Activated CD4-positive, alpha-beta T cell treated with anti-CD3 and anti-CD28 coated beads, Interleukin-2, amount 50 U/mL, for 16 hours (primary cell): ENCODE measurements at regions not wholly inside any gene's neighbourhood (a gene's known extent, or its start where the extent isn't known, plus 50 kb on each side); places are given as distances from the start of the nearest gene placed in this dataset.
A peak's percentile ranks its signal among the peaks of the same experiment; 100 is the strongest.
"Not testable (repeated sequence)": the region's sequence is repeated elsewhere in the genome, so short reads cannot be mapped to it uniquely, and the experiment has no call there.

Source experiments
- DNase-seq: peaks from one replicate; pipeline ENCODE4 v3.0.0-alpha.2; 2020

GRCh38 chr10:44267007-44267406 lies 117.9 kb downstream of the CXCL12 start:
- DNase-seq, result no peak

GRCh38 chr10:44264244-44264643 lies 120.7 kb downstream of the CXCL12 start:
- no peak for DNase-seq

- no peak for DNase-seq
Observed at GRCh38 chr10:44263771-44264170, 121.1 kb downstream of the CXCL12 start.

GRCh38 chr10:44262551-44263251 lies 122.2 kb downstream of the CXCL12 start:
- DNase-seq, result no peak

GRCh38 chr10:44261710-44262455 lies 123.0 kb downstream of the CXCL12 start:
- DNase-seq, result peak; percentile 13

- no peak for DNase-seq
Observed at GRCh38 chr10:44261296-44261695, 123.6 kb downstream of the CXCL12 start.

GRCh38 chr10:44260286-44260928 lies 124.5 kb downstream of the CXCL12 start:
- no peak for DNase-seq

GRCh38 chr10:44259090-44259874 lies 125.6 kb downstream of the CXCL12 start:
- DNase-seq, result no peak

- no peak for DNase-seq
Observed at GRCh38 chr10:44258460-44259089, 126.3 kb downstream of the CXCL12 start.

GRCh38 chr10:44258019-44258418 lies 126.9 kb downstream of the CXCL12 start:
- DNase-seq, result no peak

- no peak for DNase-seq
Observed at GRCh38 chr10:44253769-44254462, 131.0 kb downstream of the CXCL12 start.

GRCh38 chr10:44252631-44253030 lies 132.3 kb downstream of the CXCL12 start:
- not testable (repeated sequence) for DNase-seq

- not testable (repeated sequence) for DNase-seq
Observed at GRCh38 chr10:44249933-44250332, 135.0 kb downstream of the CXCL12 start.

- no peak for DNase-seq
Observed at GRCh38 chr10:44249490-44249889, 135.4 kb downstream of the CXCL12 start.

GRCh38 chr10:44246700-44247099 lies 138.2 kb downstream of the CXCL12 start:
- not testable (repeated sequence) for DNase-seq

GRCh38 chr10:44246287-44246686 lies 138.6 kb downstream of the CXCL12 start:
- DNase-seq, result not testable (repeated sequence)

- no peak for DNase-seq
Observed at GRCh38 chr10:44245601-44245938, 139.3 kb downstream of the CXCL12 start.

GRCh38 chr10:44244745-44245600 lies 139.9 kb downstream of the CXCL12 start:
- no peak for DNase-seq

GRCh38 chr10:44243851-44244510 lies 140.9 kb downstream of the CXCL12 start:
- no peak for DNase-seq

GRCh38 chr10:44242826-44243225 lies 142.1 kb downstream of the CXCL12 start:
- peak; percentile 1 for DNase-seq
